ENCODE measurements at regions not wholly inside any gene's neighbourhood (a gene's known extent, or its start where the extent isn't known, plus 50 kb on each side); places are given as distances from the start of the nearest gene placed in this dataset.
"Not testable (repeated sequence)": the region's sequence is repeated elsewhere in the genome, so short reads cannot be mapped to it uniquely, and the experiment has no call there.

DNA sequence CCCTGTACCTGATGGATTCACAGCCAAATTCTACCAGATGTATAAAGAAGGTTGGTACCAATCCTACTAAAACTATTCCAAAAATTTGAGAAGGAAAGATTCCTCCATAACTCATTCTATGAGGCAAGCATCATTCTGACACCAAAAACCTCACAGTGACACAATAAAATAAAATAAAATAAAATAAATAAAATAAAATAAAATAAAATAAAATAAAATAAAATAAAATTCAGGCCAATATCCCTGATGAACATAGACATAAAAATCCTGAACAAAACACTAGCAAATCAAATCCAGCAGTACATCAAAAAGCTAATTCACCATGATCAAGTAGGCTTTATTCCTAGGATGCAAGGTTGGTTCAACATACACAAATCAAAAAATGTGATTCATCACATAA lies 108.1 kb downstream of the PROX1 start:
- DNase-seq: not testable (repeated sequence)

DNA sequence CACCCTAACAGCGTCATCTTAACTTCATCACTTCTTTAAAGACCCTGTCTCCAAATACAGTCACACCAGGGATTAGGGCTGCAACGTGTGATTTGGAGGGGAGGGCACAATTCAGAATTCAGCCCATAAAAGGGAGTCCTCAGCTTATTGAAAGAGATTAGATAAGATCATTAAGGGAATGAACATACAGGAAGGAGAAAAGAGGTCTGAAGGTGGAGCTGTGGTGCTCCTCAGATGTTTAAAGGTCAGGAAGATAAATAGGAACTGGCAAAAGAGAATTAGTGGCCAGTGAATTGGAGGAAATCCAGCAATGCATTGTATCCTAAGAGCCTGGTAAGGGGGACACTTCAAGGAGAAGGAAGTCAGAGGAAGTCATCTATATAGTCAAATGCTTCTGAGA lies 113.5 kb downstream of the PROX1 start:
- no peak for DNase-seq

DNA sequence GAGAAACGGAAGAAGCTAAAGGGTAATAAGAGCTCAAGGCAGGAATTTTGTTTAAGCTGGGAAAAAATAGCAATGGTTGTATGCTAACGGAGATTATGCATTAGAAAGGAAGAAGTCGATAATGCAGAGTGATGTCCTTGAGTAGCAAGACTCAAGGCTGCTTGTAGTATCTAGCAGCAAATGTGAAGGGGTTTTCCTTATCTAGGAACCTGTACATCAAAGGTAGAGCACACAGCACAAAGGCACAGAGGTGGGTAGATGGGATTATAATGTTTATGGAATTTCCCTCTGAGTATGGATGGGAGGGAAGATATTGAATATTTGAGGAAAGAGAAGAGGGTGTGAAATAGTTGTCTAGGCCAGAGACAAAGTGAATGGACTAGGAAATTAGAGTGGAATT lies 114.1 kb downstream of the PROX1 start:
- no peak for DNase-seq

DNA sequence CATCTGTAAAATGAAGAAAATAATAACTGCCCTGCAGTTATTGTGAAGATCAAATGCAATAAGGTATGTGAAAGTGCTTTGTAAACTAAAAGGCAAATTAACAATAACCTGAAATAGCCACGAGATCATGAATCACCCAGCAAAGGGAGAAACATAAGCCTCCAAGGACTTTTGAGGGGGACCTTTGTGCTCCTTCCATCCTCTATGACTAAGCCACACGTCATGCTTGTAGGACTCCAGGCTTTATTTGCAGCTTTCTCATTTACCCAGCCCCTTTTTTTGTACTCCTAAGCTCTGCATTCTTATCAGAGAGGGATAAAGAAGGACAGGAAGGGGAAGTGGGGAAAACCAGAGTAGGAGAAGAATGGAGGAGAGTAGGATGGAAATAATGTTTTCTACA lies 115.1 kb downstream of the PROX1 start:
- no peak for DNase-seq

DNA sequence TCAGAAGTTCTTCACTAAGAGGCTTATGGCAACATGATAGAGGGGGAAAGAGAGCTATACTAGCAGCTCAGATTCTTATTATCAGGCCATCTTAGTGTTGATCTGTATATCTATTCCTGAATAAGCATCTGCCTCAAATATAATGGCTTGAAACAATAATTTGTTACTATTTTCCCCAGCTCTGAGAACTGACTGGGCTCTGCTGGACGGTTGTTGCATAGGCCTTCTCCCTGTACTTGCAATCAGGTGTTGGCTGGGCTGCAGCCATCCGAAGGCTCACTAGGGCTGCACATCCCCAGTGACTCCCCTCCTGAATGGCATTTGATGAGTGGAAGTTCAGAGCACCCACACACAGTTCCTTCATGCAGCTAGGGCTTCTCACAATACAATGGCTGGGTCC lies 116.0 kb downstream of the PROX1 start:
- DNase-seq: no peak

DNA sequence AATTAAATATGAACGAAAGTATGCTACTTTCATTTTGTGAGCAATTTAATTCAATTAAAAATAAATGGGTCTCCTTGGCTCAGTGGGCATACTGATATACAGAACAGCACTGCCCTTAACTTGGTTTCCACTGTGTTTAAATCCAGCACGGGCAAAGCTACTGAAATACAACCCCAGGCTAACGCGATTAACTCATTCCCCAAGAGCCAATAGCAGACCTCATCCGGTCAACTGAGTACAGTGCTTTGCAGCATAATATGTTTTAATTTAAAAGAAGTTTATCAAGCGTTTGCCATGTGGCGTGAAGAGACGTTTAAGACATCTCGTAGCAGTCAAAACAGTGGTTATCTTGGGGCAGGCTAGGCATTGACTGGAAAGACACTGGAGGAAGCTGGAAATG lies 118.6 kb downstream of the PROX1 start:
- DNase-seq: no peak

DNA sequence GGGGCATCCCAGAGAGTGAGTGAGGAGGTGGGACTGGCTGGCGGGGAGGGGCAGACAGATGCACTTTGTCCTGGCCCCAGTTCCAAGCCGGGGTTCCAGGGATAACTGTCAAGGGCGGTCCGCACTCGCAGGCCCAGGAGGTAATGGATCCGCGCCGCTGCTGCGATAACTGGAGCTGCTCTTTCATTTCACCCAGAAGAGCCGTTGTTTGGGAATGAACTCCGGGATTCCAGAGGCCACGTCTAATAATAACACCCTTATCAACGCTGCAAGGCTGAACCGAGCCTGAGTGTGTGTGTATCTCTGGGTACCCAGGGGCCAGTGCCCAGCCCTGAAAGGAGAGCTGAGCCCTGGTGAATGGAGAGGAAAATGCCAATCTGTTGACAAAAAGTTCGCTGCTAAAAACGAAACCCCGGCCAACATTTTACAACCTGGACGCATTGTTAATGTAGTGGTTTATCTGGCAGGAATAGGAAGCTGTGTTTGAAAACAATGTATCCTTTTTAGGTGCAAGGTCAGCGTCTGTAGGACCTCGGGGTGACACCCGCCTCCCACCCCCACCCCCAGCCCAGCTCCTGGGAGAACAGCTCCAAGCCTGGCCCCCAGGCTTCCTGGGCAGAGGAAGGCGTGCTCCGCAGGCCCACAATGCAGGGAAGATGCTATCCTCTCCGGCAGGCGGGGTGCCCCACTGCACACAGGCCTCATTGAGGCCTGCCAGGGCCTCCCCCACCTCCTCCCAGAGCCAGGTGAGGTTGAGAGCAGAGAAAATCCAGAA lies 119.7 kb downstream of the PROX1 start:
- DNase-seq: no peak

DNA sequence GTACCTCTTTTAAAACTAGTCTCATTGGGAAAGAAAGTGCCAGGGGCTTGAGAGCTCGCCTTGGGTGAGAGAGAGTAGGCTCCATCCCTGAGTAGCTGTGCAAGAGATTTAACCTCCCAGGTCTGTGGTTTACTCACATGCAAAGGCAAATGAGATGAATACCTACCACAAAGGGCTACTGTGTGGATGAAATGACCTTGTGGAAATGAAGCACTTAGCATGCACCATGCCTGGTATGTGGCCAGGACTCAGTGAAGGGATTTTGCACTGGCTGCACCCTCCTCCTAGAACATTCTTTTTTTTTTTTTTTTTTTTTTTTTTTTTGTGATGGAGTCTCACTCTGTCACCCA lies 120.3 kb downstream of the PROX1 start:
- DNase-seq: no peak

DNA sequence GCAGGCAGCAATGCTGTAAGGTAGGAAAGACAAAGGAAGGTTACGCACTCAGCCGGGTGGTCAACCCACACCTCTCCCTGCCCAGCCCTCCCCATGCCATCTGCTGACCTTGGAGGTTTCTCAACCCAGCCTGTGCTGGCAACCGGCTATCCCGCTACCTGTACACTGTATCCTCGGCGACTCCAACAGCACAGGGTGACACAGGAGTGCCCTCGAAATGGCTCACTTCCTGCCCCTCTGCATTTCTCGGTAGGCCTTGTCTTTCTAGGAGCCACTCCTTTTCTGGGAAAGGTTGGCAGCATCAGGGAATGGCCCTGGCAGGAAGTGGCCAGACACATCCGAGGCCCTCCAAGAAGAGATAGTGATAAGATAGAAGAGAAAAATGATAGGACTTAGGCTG lies 124.0 kb downstream of the PROX1 start:
- DNase-seq: no peak

DNA sequence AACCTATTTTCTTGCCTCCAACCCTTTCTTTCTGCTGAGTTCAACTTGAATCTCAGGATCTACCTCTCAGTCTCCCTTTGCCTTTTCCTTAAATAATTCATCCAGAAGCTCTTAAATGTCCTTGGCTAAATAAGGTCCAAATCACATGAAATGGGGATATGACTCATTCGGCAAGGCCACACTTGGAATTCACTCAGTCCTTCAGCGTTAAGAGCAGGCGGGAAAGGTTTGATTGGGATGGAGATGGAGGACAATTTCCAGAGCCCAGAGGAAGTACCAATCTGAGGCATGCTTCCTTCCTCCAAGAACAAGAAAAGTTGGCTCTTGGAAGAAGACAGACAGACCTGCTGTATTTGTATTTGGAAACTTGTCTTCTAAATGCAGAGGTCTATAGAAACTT lies 128.5 kb downstream of the PROX1 start:
- no peak for DNase-seq

DNA sequence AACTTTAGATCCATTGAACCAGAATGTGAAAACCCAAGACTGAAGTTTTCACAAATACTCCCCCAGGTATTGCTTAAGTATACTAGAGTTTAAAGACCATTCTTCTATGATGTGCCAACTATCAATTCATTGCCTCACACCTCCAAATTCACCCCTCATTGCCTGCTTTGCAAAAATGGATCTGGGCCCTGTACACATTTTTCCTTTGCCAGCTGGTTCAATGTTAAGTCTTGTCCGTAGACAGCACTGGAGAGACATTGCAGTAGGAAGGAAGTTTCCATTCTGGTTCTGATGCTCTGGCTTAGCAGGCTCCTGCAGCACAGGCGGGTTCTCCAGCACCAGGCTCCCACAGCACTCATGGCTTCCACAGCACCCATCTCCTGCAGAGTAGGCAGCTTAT lies 130.0 kb downstream of the PROX1 start:
- no peak for DNase-seq

DNA sequence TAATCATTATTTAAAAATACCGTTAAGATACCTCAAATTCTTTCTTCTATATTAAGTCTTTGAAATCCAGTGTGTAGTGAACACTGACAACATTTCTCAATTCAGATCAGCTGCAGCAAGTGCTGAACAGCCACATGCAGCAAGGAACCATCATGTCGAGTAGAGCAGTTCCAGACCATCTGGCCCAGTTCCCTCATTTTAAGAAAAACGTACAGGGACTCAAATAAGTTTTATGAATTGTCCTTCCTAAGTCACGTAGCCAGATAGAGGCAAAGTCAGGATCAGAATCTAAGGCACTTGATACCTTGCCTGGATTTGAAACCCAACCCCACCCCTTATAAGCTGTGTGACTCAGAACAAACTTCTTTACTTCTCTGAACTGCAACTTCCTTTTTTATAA lies 132.4 kb downstream of the PROX1 start:
- no peak for DNase-seq

DNA sequence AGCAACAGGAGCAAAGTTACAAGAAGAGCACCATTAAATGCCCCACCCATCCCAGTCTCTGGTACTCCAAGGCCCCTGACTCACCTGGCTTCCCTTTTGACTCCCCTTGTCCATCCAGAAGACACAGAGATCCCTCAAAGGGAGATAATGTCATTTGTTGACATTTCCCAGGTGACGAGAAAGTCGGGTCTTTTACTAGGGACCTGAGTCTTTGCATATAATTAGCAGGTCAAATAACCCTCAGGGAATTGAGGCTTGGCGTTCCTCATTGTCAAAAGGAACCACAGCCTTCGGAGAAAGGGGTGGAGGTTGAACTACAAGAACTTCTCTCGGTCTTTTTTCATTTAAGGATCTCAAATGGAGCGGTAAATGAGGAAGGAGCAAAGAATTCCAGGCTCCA lies 133.2 kb downstream of the PROX1 start:
- DNase-seq: no peak

DNA sequence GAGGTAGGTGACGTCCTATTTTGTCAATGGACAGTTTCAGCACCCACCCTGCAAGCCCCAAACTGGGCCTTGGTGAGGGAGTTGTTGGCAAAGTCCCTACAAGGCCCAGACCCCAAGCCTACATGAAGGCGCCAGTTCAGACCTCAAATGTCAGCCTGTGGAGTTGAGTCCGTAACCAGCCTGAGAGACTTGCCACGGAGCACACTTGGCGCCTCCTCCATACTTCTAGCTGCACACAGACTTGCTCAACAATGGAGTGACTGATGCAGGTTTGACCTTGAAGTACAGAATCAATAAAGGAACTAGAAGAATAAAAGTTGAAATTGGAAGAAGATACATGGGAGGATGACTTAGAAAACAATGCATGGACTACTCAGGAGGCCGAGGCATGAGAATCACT lies 134.3 kb downstream of the PROX1 start:
- no peak for DNase-seq

DNA sequence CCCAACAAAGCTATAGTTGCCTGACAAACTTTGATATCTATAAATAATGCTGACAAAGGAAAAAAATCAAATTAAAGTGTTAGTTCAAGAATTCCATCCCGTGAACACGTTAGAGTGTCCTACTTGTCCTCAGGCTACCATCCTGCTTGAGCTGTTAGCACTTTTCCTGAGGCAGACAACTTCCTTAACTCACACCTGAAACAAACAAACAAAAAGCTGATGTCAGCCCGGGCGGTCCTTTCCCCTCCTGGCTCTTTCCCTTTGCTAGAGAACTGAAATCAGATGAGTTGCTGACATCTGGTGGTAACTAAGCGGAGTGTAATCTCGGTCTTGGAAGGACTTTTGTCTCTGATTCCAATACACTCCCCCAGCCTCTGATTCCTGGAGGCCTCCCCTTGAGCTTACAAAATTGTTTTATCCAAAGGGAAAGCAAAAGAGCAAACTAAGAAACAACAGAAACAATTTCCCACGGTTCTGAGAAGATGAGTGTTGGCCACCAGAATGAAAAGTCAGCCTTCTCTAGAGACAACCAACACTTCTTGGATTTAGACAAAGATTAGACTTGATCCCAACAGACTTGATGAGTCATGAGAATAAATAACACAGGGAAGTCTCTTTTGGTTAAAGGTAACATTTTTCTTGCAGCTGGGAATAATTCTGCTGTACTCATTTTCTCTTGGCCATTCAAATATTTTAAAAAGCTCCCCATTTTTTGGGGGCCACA lies 135.4 kb downstream of the PROX1 start:
- peak; percentile 81 for DNase-seq

DNA sequence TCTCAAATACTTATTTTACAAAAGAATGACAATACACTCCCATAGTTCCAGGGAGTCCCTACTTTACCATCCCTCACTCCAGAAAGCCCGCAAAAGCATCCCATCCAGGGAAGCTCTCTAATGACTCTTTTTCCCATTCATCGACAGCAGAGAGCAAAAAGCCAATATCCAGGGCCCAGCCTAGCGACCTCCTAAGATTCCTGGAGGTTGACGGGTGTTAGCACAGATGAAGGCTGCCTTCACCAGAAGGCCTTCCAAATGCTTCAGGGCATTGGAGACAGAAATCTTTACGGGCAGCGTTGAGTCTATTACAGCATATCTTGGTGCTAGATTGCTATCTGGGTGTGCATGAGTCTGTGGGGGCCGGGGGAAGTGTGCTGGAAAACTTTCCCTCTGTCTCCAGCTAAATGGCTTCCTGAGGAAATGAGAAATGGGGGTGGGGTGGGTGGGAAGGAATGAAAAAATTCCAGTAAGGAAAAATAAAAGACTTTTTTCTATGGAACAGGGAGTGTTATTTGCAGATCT lies 136.6 kb downstream of the PROX1 start:
- DNase-seq: no peak

DNA sequence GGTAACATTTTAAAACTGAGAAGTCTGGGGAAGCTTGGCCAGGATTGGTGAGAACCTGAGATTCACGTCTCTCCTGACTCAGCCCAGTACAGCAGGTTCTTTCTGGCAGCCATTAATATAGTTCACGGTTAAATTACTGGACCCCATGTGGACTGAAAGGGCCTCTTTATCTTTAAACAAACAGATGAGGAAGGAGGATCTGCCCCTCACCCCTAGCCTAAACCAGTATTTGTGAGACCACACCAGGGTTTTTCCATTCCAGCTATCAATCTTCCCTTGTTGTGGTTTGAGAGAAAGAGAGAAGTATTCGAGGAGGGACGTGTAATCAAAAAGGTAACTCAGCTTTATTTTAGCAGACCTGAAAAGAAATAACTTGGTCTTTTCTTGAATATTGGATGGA lies 137.1 kb downstream of the PROX1 start:
- no peak for DNase-seq

DNA sequence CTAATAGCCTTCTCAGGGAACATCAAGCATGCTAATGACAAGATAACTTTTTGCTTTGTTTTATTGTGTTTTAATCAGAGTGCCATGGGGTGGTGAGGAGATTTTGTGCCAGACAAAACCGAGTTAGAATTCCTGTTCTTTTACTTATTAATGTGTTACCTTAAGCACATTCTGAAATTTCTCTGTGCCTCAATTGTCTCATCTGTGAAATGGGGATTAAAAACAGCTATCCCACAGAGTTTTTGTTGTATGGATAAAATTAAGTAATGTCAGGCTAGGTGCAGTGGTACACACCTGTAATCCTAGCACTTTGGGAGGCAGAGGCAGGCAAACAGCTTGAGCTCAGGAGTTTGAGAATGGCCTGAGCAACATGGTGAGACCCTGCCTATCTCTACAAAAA lies 138.0 kb downstream of the PROX1 start:
- no peak for DNase-seq

DNA sequence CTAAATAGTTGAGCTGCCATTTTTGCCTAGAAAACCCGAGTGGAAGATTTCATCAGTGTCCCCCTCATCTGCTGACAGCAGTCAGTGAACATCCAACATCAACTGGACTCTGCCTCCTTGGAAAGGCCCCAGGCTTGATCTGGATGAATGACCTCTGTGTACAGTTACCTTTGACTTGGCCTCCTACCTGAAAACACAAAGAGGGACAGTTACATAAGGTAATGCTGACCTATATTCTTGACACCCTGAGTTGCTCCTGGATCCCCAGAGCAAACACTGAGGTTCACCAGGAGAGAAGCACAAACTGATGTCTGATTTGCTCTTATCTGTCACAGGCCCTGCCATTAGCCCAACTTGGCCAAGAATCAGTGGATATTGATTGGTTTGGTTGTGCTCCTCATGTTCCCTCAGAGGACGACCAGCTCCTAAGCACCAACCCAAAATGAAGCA lies 138.9 kb downstream of the PROX1 start:
- no peak for DNase-seq

DNA sequence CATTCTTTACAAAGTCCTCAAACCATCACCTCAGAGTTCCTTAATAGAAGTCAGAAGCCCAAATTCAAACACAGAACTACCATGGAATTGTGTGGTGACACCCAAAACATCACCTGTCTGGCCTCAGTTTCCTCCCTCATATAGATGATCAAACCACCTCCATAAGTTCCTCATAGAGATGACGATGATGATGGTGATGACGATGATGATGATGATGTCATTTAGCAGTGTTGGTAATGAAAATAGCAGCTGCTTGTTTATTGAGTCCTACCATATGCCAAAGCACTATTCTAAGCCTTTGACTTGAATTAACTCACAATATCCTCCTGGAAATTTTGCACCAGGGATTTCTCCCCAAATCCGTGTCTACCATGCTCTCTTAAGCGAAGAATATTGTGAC lies 139.9 kb downstream of the PROX1 start:
- DNase-seq: no peak

DNA sequence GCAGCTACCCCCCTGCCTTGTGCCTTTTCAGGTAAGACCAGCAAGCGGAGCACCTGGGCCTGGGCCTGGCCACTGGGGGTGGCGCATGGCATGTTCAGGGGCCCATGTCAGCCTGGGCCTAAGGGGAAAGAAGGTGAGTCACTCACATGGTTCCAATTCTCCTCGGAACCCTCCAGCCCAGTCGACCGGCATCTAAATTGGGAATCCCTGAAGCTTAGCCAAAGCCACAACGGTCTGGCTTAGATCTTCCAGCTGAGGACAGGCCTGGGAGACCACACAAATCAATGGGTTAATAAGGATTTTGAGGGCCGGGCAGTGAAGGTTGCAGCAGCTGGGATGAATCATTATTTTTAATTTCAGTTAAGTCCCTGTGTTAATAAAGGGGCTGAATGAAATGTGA lies 145.1 kb upstream of the SMYD2 start:
- DNase-seq: no peak

DNA sequence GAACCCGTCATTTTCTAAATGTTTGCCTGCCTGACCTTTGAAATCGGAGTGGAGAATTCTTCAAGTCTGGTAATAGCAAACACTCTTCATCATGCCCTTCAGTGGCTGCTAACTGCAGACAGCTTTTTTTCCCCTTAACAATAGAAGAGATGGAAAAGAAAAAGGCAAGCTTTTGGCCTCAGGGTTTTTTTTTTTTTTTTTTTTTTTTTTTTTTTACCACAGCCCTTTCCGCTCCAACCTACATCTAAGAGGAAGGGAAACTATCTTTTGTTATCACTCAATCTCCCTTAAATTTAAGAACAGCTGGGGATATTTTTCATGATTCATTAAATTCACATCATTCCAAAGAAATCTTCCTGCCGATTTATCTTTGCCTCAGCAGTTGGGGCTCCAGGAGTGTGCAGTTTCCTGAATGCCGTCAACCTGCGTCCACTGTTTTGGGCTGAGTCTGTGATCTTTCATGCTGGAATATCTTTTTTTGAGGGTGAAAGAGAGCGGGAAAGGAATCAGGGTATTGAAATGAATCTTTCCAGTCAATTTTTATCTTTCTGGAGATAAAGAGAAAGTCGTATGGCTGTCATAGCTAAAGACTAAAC lies 144.5 kb upstream of the SMYD2 start:
- no peak for DNase-seq

DNA sequence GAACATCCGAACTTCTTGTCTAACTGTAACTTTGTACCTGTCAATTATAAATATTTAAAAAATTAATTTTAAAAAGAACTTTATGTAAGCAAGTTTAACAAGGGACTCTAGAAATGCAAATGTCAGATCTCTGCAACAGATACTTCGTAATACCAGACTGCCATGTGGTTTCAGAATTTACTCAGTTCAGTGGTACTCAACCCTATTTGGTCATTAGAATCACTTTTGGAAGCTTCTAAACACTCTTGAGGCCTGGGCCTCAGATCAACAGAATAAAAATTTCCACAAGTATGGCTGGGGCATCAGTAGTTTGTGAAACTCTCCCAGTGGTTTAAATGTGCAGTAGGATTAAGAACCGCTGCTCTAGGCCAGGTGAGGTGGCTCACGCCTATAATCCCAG lies 139.5 kb upstream of the SMYD2 start:
- DNase-seq: no peak

Data from midbrain (tissue), 1 donor.